ENCODE measurements at regions not wholly inside any gene's neighbourhood (a gene's known extent, or its start where the extent isn't known, plus 50 kb on each side); places are given as distances from the start of the nearest gene placed in this dataset.

DNA sequence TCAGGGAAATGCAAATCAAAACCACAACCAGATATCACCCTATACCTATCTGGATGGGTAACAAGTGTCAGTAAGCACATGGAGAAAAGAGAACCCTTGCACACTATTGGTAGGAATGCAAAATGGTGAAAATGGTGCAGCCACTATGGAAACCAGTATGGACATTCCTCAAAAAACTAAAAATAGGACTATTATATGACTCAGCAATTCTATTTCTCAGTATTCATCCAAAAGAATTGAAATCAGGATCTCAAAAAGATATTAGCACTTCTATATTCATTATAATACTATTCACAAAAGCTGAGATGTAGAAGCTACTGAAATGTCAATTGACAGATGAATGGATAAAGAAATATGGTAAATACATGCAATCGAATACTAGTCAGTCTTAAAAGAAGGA, 491.1 kb upstream of the MYT1L start (continued):
- TF ChIP-seq EZH2 (IDR thresholded peaks at IDR 0.05; ENCODE audit: low read depth, low read length, severe bottlenecking) = no peak
- TF ChIP-seq CTCF (IDR thresholded peaks at IDR 0.05; ENCODE audit: control extremely low read depth in 1 of 3, insufficient read depth in 1 of 3, low read depth in 1 of 3, low read length in 3 of 3) = no peak
- TF ChIP-seq CREB1 (IDR thresholded peaks at IDR 0.05) = no peak
- no peak for TF ChIP-seq RBBP5 (IDR thresholded peaks at IDR 0.05; ENCODE audit: borderline replicate concordance, low read depth, low read length)
- no peak for TF ChIP-seq EP300 (IDR thresholded peaks at IDR 0.05; ENCODE audit: borderline replicate concordance in 1 of 2, low read depth in 2 of 2, low read length in 2 of 2)
- TF ChIP-seq HDAC2 (IDR thresholded peaks at IDR 0.05; ENCODE audit: borderline replicate concordance in 1 of 2, low read depth in 2 of 2, low read length in 2 of 2) = no peak
- no peak for TF ChIP-seq ZNF274 (IDR thresholded peaks at IDR 0.05; ENCODE audit: borderline replicate concordance, extremely low read depth, low read length)

Data from H1 (cell line).